Progenitor cell of endocrine pancreas (in vitro differentiated cells): ENCODE measurements at regions not wholly inside any gene's neighbourhood (a gene's known extent, or its start where the extent isn't known, plus 50 kb on each side); places are given as distances from the start of the nearest gene placed in this dataset.

Experiments used
- DNase-seq: peaks from one replicate; pipeline ENCODE4 v3.0.0; 2021; ENCODE audit warnings: low spot score; ENCODE audit not compliant: unreplicated experiment
- H3K27ac Mint-ChIP-seq: 2 replicates; pipeline ENCODE4 v1.8.0; 2021; ENCODE audit warnings: mild to moderate bottlenecking, moderate library complexity, mixed read lengths
- H3K27me3 Mint-ChIP-seq: 2 replicates; pipeline ENCODE4 v1.8.0; 2021; ENCODE audit warnings: mixed read lengths
- H3K36me3 Mint-ChIP-seq: 2 replicates; pipeline ENCODE4 v1.8.0; 2022; ENCODE audit warnings: mixed read lengths; ENCODE audit not compliant: insufficient read depth
- H3K4me1 Mint-ChIP-seq: 2 replicates; pipeline ENCODE4 v1.8.0; 2021; ENCODE audit warnings: low read depth, mixed read lengths
- H3K4me3 Mint-ChIP-seq: 2 replicates; pipeline ENCODE4 v1.8.0; 2021; ENCODE audit warnings: low read depth, mild to moderate bottlenecking, moderate library complexity, mixed read lengths
- H3K9me3 Mint-ChIP-seq: 2 replicates; pipeline ENCODE4 v1.8.0; 2021; ENCODE audit warnings: low read depth, mixed read lengths
- CTCF ChIP-seq: fragments of 200-600 bp; sonication (generic); IDR thresholded peaks from one replicate; pipeline ENCODE4 v1.5.0; 2021; ENCODE audit warnings: antibody characterized with exemption, mild to moderate bottlenecking; ENCODE audit not compliant: unreplicated experiment

DNA sequence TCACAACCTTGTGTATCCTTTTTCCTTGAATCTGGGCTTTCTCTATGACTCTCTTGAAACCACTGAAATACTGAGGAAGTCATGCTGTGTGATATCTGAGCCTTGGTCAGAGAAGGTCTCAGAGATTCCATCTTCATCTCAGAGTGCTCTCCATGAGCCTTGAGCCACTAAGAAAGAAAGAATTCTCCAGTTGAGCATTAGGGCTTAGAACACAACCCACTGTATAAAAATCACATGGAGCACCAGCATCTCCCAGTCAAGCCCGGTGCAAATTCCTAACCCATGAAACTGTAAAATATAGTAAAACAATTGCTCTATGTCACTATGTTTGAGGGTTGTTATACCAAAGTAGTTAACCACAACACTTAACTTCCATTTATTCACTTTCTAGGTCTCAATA, 181.4 kb downstream of the MOXD1 start:
- Mint-ChIP-seq H3K36me3 (no peaks in the 10 kb centered on the region), H3K27me3 (no peaks in the 10 kb centered on the region), H3K9me3 (peaks cover 5% of the 10 kb centered on the region), H3K27ac (no peak overlapping the region), H3K4me1 (no peaks in the 10 kb centered on the region), H3K4me3 (no peak overlapping the region)
- TF ChIP-seq CTCF = no peak
- no peak for DNase-seq

DNA sequence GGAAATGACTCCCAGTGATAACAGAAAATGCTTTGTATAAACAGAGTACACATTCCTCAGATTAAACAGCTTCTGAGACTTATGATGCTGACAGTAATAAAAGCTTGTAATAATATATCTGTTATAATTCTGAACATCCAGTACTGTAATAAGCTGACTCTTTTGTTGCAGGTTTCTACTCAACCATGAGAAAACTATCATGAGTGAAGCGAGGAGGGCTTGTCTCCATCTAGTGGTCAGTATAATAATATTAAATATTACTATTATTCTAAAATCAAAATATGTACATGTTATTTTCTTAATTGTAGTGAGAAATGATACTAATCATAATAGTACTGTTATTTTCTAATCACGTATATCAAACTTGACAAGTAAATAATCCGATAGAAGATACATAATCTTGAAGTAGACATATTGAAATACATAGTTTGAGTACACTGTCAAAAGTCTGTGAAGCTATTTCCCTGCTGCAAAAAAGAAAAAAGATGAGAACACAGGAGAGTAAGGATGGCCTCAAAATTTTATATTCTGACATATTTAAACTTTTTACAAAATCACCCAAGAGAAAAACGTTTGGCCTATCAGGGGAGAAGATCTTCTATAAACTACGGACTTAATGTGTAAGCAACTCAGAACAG, 183.1 kb downstream of the MOXD1 start:
- Mint-ChIP-seq H3K36me3 (no peaks in the 10 kb centered on the region), H3K27me3 (no peaks in the 10 kb centered on the region), H3K4me1 (no peaks in the 10 kb centered on the region), H3K27ac (no peak overlapping the region), H3K9me3 (no peaks in the 10 kb centered on the region), H3K4me3 (no peak overlapping the region)
- DNase-seq = no peak
- TF ChIP-seq CTCF = peak; percentile 71

DNA sequence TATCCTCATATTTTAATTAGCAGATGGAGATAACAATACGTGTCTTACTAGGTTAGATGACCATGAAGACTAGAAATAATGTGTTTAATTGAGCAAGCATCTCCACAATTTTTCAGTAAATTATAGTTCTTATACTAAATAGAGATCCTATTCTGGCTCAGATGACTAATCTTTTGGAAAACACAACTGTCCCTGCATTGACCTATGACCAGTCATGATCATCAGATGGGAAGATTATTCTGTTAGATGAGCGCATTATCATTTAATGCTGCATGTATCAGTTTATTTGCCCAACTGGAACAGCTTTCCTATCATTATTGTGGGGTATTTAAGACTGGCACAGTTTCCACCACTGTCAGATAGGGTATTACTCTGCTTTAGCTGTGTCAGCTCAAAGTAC, 185.5 kb downstream of the MOXD1 start:
- Mint-ChIP-seq H3K27ac (no peak overlapping the region), H3K36me3 (no peaks in the 10 kb centered on the region), H3K27me3 (no peaks in the 10 kb centered on the region), H3K4me3 (no peak overlapping the region), H3K4me1 (no peaks in the 10 kb centered on the region), H3K9me3 (no peaks in the 10 kb centered on the region)
- no peak for TF ChIP-seq CTCF
- no peak for DNase-seq

DNA sequence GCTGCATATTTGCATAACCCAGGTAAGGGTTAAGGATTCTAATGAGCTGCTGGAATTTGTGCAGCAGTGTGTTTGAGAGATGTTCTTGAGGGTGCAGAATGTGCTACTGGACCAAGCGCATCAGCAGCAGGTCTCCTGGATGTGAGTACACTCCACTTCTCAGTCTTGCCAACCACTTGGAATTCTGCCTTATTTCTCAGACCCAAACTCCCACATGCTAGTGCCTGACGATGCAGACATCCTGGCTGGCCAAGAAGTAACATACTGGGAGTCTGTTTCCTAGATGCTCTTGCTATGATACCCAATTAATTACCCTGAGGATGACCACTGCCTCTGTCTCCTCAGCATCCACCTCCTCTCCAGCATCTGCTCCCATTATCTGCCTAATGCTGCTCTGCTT, 186.6 kb downstream of the MOXD1 start:
- H3K27me3 Mint-ChIP-seq = no peaks in the 10 kb centered on the region
- no peaks in the 10 kb centered on the region for H3K4me1 Mint-ChIP-seq
- DNase-seq = no peak
- H3K27ac Mint-ChIP-seq = no peak overlapping the region
- H3K36me3 Mint-ChIP-seq = no peaks in the 10 kb centered on the region
- H3K4me3 Mint-ChIP-seq = no peak overlapping the region
- H3K9me3 Mint-ChIP-seq = no peaks in the 10 kb centered on the region
- TF ChIP-seq CTCF = no peak

- H3K27me3 Mint-ChIP-seq = no peaks in the 10 kb centered on the region
- no peak for DNase-seq
- H3K9me3 Mint-ChIP-seq = no peaks in the 10 kb centered on the region
- H3K27ac Mint-ChIP-seq = no peak overlapping the region
- H3K4me3 Mint-ChIP-seq = no peak overlapping the region
- H3K4me1 Mint-ChIP-seq = no peaks in the 10 kb centered on the region
- no peaks in the 10 kb centered on the region for H3K36me3 Mint-ChIP-seq
- no peak for TF ChIP-seq CTCF
Measured at GRCh38 chr6:132213732-132214131, 187.5 kb downstream of the MOXD1 start.
